HG02840 (cell line): ENCODE measurements at regions not wholly inside any gene's neighbourhood (a gene's known extent, or its start where the extent isn't known, plus 50 kb on each side); places are given as distances from the start of the nearest gene placed in this dataset.

ENCODE experiments used
- ATAC-seq: cut with Tn5 transposase; IDR thresholded peaks from one replicate; pipeline ENCODE4 v1.9.1; 2021; ENCODE audit warnings: mild to moderate bottlenecking, moderate library complexity, moderate number of reproducible peaks; ENCODE audit not compliant: unreplicated experiment, low FRiP score

DNA sequence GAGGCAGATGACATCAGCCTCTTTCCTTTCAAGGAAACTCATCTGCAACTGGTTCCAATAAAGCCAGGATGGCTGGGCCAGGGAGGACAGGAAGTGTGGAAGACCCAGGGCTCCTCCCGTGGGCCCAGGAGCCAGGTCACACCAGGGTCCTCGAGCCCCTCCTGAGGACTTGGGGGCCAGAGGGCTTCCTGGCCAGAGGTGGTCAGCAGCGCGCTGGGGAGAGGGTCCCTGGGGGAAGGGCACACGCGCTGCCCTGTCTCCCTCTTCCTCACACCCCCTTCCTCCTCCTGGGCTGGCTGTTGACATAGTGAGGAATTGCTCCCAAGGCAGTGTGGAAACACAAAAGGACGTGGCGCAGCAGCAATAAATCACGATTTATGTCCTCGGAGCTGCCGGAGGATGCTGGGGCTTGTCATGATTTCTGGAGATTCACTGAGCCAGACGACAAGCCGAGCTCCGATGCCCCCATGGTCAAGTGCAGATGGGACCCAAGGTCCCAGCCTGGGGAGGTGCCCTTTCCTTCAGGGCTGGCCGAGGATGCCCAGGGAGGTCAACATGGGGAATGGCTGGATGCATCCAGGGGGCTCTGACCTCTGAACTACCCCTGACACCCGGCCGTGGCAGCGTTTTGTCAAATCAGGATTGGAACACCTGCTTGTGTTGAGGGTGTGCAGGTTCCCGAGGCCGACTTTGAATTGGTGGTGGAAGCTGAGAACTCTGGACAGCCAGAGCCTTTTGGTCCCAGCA is 152.6 kb downstream of the IRF8 start:
- ATAC-seq, result no peak

DNA sequence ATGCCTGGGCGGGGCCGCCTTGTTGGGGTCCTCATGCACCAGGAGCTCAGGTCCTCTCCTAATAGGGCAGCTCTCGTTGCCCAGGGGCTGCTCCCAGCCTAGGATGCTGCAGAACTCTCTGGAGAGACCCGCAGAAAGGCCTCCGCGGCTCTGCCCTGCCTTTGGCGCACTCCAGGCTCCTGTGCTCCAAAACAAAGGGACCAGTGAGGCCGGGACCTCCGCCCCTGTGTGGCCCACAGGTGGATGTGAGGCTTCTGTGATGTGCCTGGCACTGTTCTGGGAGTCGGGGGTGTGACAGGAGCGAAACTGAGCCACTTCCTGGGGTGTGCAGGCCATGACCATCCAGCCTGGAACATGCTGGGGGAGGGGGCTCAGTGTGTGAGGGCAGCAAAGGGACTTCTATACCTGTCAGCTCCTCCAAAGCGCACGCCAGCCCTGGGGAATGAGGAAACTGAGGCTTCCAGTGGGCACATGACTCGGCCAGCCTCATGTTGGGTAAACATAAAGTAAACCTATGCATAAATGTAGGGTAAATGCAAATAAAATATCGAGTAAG is 153.2 kb downstream of the IRF8 start:
- ATAC-seq, result no peak

DNA sequence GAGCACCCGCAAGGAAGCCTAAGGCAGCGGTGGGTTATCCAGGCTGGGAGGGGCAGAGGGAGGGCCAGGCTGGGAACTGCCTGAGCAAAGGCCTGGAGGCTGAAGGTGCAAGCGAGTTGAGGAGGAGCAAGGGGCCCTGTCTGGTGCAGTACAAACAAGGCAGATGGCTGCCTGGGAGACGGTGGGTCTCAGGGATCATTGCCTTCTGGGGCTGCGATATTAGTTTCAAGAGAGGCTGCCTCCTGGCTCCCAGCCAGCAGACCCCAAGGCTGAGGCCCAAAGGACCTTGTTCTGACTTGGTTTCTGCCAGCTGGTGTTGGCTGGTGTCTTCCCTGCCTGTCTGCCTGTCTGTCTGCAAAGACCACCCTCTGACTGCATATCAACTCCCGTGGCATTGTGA is 154.0 kb downstream of the IRF8 start:
- ATAC-seq, result no peak

DNA sequence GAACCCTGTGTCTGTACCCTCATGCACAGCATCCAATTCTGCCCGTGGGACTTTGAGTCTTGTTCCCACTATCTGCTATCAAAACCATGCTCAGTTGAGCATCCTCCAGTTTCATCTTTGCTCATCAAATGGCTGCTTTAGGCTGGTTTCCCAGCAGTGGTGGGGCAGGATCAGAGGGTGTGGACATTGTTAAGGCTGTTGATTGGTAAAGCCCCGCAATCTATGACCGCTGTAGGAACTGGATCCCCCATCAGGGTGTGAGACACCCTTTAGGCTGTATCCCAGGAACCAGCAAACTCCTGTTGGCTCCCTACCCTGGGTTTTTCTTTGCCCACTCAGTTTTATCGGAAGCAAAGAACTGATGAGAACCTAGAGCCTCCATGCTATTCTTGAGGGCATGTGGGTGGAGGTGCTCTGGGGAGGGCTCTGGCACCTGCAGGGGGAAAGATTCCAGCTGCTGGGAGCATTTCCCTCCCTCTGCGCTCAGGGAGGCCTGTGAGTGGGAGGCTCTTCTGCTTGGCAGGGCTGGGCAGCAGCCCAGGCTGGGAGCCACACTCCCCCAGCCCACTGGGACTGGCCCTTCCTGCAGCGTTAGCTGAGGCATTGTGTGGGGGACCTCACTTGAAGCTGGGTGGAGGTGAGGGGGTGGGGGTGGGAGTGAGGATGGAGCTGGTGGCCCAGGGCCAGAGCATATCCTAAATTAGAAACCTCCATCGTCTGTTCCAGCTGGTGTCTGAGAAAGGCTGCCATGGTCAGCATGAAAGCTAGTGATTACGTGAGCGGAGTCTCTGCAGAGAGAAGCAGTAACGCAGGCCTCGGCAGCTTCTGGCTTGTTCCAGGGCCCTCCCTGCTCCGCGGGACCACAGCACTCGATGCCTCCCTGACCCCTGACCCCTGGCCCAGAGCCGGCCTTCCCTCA is 160.6 kb downstream of the IRF8 start:
- no peak for ATAC-seq

DNA sequence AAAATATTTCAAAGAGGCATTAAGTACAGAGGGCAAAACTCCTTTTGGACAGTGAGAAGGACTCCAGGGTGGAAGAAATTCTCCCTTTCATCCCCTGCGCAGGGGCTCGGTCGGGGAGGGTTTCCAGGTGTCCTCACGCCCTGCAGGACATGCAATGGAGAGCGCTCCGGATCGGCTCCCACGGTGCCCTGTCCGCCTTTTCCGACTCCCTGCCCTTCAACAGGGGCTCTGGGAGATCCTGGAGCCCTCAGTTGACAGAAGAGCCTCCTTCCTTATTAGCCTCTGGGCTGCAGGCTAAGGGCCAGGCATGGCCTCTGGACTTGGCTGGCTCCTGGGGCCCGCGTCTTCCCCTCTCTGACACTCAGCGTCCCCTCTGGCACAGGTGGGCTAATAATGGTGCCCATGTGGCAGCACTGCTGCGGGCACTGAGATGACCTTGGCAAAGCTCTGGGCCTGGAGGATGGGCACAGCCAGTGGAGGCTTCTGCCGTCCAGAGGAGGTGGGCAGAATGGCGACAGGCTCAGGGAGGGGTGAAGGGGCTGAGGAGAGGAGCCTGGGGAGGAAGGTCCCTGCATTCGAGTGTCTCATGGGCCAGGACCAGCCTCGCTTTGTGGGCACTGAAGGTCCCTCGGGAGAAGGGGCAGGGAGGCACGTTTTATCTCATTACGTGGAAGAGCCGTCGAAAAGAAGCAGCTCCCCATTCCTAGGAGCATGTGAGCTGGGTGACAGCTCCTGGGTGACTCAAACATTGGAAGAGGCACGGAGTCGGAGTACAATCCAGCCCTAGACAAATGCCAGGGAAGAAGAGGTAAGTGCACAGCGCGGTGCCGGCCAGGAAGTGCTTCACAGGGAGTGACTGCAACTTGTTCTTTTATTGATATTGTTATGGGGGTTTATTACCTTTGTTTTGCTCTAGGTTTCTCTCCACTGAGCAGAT is 161.7 kb downstream of the IRF8 start:
- no peak for ATAC-seq

DNA sequence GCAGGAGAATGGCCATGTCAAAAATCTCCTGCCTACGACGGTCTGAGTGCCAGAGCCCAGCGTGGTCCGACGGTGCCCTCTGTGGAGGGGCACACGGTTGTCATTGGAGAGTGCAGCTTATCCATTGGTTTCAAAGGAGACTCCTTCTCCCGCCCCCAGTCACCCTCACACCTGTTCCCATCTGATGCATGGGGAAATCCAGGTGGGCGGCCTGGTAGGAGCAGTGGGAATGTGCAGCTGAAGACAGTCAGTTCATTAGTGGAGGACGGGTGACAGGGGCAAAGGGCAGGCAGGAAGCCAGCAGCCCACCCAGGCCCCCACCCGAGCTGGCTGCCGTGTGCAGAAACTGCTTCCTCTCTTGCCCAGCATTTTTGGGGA is 162.3 kb downstream of the IRF8 start:
- ATAC-seq, result no peak

DNA sequence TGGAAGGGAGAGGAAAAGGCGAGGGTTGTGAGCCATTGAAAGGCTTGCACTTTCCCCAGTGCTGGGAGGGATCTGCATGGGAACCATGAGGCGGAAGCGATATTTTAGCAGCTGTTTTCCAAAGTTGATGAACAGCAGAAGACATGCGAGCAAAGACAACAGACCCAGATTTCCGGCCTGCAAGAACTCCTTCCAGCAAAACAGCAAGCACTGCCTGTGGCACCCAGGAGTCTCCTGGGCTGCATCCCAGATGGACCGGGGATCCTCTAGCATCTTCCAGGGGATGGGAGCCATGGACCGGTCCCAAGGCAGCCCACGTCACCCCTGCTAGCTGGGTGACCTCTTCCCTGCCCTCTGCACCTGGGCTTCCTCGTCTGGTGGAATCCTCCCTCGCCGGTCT is 162.8 kb downstream of the IRF8 start:
- no peak for ATAC-seq

DNA sequence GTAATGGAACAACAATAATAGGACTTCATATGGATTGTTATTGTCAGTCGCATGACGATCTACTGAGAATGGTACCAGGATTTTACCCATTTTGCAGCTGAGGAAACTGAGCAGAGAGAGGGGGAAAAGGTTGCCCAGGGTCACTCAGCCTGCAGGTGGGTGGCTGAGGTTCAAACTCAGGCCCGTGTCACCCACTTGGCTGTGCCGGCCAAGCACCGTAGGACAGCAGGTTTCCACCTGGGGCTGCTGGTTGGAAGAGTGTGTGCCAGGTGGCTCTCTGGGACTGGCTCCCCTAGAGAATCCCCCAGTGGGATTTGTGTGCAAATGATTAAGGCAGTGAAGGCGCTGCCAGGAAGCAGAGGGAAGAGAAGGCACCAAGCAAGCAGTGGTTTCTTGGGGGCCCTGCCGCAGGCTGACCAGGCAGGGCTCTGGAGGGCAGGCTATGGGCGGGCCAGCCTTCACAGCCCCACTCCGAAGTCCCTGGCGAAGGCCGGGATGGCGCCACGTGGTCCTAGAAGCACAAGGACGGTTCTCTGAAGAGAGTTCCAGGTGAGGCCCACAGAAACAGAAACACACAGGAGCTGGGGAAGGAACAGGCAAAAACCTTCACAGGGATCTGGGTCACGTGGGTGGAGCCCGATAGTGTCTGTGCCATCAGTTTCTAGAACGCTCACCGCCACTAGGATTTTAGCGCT is 163.5 kb downstream of the IRF8 start:
- ATAC-seq, result no peak

DNA sequence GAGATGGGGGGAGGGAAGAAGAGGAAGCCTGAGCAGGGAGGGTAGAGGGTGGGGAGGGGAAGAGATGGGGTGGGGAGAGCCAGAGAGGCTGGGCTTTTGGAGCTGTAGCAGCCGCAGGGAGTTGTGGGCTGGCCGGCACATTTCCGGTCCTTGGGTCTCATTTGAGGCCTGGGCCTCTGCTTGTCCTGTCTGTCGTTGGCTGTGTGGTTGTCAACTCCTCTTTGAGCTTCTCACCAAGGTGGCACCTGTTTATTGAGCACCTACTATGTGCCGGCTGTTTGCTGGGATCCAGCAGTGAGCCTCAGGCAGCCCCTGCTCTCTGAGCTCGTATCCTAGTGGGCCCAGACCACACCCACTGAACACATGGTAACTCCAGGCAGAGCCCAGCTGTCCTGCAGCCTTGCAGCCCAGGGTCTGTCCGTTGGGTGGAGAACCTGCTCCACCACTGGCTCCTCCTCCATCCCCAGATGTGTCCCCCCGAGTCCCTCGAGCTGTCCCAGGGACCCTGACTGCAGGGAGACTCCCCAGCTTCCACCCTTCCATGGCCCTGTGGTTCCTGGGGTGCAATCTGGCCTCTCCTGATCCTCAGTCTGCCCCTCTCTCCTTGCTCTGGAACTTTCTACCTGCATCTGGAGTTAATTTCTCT is 164.9 kb downstream of the IRF8 start:
- no peak for ATAC-seq

DNA sequence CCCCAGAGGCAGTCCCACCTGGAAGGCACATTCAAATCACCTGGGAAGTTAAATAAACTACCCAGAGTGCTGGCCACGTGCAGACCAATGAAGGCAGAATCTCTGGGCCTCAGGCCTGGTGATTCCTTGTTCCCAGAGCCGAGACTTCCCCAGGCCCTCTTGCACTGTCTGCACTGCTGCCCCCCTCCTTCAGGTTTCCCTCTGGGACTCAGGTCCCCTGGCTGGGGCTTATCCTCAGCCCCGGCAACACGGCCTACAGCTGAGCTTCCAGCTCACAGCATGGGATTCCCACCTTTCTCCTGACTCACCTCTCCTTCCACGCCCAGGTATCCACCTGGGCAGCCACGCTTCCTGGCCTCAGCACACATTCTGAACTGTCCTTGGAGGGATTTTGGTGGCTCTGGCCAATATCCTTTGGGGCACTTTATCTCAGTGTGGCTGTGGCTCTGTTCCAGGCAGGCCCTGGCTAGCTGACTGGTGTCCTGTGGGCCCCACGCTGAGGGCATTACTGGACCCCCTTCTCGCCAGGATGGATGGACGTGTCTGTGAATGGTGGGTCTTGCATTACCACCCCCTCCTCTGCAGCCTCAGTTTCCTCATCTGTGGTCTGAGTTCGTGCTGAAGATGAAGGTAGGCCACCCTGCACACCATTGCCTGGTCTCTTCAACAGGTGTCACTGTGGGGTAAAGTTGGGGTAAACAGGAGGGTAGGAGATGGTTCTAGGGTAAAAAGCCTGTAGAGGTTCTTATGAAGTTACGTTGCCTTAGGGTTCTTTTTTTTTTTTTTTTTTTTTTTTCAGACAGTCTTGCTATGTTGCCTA is 165.7 kb downstream of the IRF8 start:
- no peak for ATAC-seq

DNA sequence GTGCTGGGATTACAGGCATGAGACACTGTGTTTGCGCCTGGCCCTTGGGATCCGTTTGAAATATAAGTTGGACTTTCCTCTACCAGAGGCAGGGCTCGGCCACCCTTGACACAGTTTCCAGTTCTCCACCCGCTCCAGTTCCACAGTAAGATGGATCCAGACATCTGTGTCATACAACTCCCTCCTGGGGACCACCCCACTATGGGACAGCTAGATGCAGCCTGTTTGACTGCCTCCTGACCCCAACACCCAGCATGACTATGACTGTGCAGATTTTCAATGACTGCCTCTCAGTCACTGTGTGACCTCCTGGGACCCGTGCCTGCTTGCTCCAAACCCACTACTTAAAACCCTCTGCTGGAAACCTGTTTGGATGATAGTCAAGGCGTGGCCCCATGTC is 166.7 kb downstream of the IRF8 start:
- ATAC-seq, result no peak

DNA sequence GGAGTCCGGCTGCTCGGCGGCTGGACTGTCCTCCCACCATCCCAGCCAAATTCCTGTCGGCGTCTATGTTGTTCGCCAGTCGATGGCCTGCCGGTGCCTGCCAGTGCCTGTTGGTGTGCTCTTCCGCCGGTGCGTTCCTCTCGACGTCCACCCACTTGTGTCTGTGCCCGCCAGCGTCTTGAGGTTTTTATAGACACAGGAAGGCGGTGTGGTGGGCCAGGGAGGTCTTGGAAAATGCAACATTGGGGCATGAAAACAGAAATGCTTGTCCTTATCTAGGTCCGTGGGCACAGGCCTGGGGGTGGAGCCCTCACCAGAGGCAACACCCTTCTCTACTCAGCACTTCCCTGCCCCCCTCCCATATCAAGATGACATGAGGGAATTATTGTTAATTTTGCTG is 167.8 kb downstream of the IRF8 start:
- no peak for ATAC-seq

DNA sequence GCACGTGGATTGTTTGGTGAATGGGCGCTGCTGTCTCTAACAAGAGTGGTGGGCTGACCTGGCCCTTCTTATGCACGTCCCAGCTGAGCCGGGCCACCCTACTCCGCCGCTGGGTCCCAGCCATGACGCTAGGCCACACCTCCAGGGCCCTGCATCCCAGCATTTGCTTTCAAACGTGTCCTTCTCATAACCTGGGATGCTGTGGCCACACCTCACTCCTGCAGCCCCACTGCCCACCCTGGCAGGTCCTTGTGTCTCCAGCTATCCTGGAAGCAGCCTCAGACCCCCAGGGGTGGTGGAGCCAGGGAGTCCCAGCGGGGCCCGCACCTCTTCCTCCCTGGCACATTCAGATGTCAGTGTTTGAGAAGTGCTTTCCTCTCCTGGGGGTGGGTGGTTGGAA is 168.6 kb downstream of the IRF8 start:
- no peak for ATAC-seq

DNA sequence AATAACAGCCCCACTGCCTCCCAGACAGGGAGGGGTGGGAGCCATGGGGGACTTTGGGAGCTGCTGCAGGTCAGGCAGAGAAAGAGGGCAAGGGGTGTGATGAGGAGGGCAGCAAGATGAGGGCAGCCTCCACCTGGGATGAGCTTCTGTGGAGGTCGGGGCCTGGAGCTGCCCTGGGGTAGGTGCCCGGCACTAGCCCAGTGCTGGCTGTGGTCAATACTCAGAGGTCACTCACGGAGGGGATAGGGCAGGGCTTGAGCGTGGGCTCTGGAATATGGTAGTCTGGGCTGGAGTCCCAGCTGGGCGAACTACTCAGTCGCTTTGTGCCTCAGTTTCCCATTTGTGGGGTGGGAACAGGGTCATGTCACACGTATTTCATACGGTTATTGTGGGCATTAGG is 169.0 kb downstream of the IRF8 start:
- no peak for ATAC-seq

DNA sequence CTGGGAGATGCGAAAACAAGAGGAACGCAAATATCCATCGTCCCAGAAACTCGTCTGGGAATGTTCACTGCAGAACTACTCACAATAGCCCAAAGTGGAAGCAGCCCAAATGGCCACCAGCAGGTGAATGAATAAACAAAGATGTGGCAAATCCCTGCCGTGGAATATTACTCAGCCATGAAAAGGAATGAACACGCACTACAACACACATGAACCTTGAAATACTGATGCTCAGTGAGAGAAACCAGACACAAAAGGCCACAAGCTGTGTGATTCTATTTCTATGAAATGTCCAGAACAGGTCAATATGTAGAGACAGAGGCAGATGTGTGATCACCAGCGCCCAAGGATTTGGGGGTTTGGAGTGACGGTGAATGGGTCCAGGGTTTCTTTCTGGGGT is 169.8 kb downstream of the IRF8 start:
- no peak for ATAC-seq

DNA sequence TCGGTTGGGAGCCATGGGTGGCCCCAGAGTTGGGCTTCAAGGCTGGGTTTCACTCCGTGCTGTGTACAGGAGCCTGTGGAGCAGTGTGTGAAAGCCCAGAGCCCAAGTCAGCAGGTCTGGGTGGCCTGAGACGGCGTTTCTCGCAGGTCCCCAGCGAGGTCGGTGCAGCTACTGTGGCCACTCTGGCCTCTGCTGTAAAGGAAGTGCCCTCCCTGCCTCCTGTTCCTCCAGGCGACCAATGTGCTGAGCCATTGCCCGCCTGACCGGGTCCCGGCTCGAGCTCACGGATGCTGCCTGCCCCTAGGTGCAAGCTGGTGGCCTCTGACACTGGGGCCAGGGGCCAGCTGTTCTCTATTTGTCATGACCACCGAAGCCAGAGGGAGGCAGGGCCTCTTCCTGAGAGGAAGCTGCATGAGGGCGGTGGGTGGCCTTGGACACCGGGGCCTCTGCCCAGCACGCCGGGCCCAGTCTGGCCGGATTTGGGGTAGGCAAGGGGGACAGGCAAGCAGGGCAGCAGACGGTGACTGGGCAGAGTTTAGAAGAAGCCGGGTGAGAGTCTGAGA is 170.9 kb downstream of the IRF8 start:
- no peak for ATAC-seq

DNA sequence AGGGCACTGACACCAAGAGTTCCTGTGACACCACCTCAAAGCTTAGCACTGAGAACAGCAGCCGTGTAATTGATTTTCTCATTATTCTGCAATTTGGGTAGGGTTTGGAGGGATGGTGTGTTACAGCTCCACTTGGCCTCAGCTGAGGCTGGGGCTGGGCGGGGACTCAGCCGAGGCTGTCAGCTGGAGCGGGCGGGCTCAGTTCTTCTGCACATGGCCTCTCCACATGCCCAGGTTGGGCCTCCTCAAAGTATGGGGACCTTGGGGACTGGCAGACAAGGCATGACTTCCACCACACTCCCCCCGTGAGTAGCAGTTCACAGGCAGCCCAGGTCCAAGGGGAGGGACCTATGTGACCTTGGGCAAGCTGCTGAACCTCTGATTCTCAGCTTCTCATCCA is 171.5 kb downstream of the IRF8 start:
- no peak for ATAC-seq

DNA sequence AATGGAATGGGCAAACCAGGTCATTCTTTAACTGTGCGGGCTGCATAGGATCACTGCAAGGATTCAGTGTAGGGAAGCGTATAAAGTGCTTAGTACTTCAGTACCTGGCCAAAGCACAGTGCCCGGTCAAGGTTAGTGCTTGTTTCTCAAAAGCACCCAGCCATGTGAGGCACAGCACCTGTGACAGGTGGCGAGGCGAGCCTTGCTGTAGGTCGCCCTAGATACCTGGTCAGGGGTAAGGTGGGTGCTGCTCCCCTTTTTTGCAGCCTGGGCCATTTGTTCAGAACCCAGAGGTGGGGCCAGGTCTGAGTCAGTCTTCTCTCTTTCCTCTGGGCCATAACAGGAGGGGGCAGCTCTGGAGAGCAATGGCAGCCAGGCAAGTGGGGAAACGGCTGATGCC is 172.0 kb downstream of the IRF8 start:
- ATAC-seq, result no peak
